HFF-Myc (cell line): ENCODE measurements at regions not wholly inside any gene's neighbourhood (a gene's known extent, or its start where the extent isn't known, plus 50 kb on each side); places are given as distances from the start of the nearest gene placed in this dataset.

Source experiments
- DNase-seq: peaks from one replicate; pipeline ENCODE4 v3.0.0-alpha.2; 2011; ENCODE audit warnings: low read depth; ENCODE audit errors: extremely low read depth
- H3K4me3 ChIP-seq: replicated peaks from 2 replicates; pipeline ENCODE4 v1.5.1; 2011; ENCODE audit warnings: low read depth, mild to moderate bottlenecking, control low read depth, low read length
- CTCF ChIP-seq: IDR thresholded peaks from 2 replicates; pipeline ENCODE4 v1.5.1; 2012; ENCODE audit warnings: mild to moderate bottlenecking, low read depth, low read length, control low read depth; ENCODE audit errors: missing control alignments

- no peak overlapping the region for H3K4me3 ChIP-seq
- no peak for TF ChIP-seq CTCF
- DNase-seq, result no peak
Measured at GRCh38 chr10:117740088-117740487, 197.5 kb downstream of the EMX2 start.

- TF ChIP-seq CTCF, result no peak
- DNase-seq, result no peak
- no peak overlapping the region for H3K4me3 ChIP-seq
Measured at GRCh38 chr10:117740691-117741222, 198.2 kb downstream of the EMX2 start.

- no peak for DNase-seq
- peak; percentile 27 for TF ChIP-seq CTCF
- no peak overlapping the region for H3K4me3 ChIP-seq
Measured at GRCh38 chr10:117741524-117741923, 199.0 kb downstream of the EMX2 start.

- no peak overlapping the region for H3K4me3 ChIP-seq
- no peak for TF ChIP-seq CTCF
Measured at GRCh38 chr10:117743509-117743908, 201.0 kb downstream of the EMX2 start.

DNA sequence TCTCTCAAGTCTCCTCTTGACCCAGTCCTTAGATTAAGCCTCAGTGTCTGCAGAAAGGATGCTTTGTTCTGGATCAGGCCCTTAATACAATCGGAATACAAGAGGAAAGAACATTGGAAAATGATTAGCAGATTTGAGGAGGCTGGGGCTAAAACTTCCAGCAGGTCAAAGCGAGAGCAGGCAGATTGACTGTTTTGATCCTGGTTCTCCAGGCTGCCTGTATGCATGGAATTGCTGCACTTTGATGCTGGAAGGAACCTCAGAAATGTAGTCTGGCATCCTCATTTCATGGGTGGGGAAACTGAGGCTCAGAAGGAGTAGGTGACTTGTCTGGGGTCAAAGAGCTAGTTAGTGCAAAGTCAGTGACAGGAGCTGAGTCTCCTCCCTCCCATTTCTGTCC, 202.8 kb downstream of the EMX2 start:
- DNase-seq, result no peak
- no peak overlapping the region for H3K4me3 ChIP-seq
- TF ChIP-seq CTCF, result no peak

More at GRCh38 chr10:117743509-117743908, 201.0 kb downstream of the EMX2 start:
- DNase-seq, result no peak

GRCh38 chr10:117746541-117747448, 204.2 kb downstream of the EMX2 start:
- DNase-seq, result no peak
- no peak for TF ChIP-seq CTCF
- H3K4me3 ChIP-seq, result no peak overlapping the region

DNA sequence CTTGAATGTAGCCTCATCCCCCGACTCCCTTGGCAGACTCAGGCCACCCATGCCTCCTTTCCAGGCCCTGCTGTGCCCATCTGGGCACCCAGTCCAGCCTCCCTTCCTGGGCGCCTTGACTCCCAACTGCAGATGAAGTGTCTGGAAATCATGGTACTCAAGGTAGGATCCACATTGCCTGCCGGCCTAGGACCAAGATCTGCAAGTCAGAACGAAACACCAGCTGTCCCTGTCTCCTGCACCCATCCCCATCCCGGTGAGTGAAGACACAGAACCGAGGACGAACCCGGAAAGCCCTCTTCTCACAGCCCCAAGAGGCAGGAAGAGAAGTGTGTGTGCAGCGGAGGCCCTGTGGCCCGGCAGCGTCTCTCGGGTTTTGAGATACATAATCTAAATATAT, 205.1 kb downstream of the EMX2 start:
- no peak overlapping the region for H3K4me3 ChIP-seq
- no peak for TF ChIP-seq CTCF
- no peak for DNase-seq
